ENCODE measurements at regions not wholly inside any gene's neighbourhood (a gene's known extent, or its start where the extent isn't known, plus 50 kb on each side); places are given as distances from the start of the nearest gene placed in this dataset.
A peak's percentile ranks its signal among the peaks of the same experiment; 100 is the strongest.

DNA sequence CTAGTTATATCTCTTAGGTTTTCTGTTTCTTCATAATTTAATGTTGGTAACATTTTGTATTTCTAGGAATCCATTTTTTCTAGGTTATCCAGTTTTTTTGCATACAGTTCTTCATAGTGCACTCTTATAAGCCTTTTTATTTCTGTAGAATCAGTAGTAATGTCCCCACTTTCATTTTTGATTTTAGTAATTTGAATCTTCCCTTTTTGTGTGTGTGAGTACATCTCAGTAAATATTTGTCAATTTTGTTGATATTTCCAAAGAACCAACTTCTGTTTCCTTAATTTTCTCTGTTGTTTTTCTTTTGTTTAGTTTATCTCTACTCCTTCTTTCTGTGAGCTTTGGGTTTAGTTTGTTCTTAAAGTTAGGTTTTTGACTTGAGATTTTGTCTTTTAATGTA lies 507.3 kb upstream of the RGS6 start:
- H3K79me2 ChIP-seq (ENCODE audit: control insufficient read depth, insufficient read depth, low read length), result no peaks in the 10 kb centered on the region
- no peak overlapping the region for H2AFZ ChIP-seq (ENCODE audit: low read depth, low read length)
- in situ Hi-C loops (cut with MboI), result no loop called here
- H3K36me3 ChIP-seq (ENCODE audit: control insufficient read depth, insufficient read depth, low read length), result no peaks in the 10 kb centered on the region
- ATAC-seq (no peak), DNase-seq (ENCODE audit: extremely low read depth in 1 of 4, low spot score in 3 of 4) (no peak), FAIRE-seq (no peak)
- H4K20me1 ChIP-seq (replicated peaks; ENCODE audit: control insufficient read depth, insufficient read depth, low read length), result no peaks in the 10 kb centered on the region
- H3K9ac ChIP-seq (ENCODE audit: insufficient read depth in 1 of 2, low read depth in 2 of 2, low read length in 2 of 2), result no peak overlapping the region
- H3K9me3 ChIP-seq (replicated peaks; ENCODE audit: control insufficient read depth, insufficient read depth, low read depth, low read length), result no peaks in the 10 kb centered on the region
- POLR2A ChIA-PET, result no interaction called here
- no peaks in the 10 kb centered on the region for H3K27me3 ChIP-seq (ENCODE audit: control insufficient read depth in 2 of 2, insufficient read depth in 2 of 2, low read length in 2 of 2)
- intact Hi-C loops (cut with micrococcal nuclease), result no loop called here
- TF ChIP-seq FOS (IDR thresholded peaks at IDR 0.05; ENCODE audit: extremely low read depth, insufficient read length) (no peak), SRSF7 (optimal IDR thresholded peaks at IDR 0.05; ENCODE audit: low read depth, low read length) (no peak), ZNF197 (CRISPR knock-in tag; IDR thresholded peaks at IDR 0.05; ENCODE audit: low read depth) (no peak), CREM (IDR thresholded peaks at IDR 0.05; ENCODE audit: low read depth) (no peak), CHCHD3 (CRISPR knock-in tag; IDR thresholded peaks at IDR 0.05) (no peak)
- H3K4me1 ChIP-seq (replicated peaks in 1 of 2; ENCODE audit: control insufficient read depth in 2 of 2, insufficient read depth in 2 of 2, low read length in 2 of 2), result no peaks in the 10 kb centered on the region
- CTCF ChIA-PET (ENCODE audit: low intra/inter-chr PET ratio), result no interaction called here
- no peaks in the 10 kb centered on the region for H3K9me1 ChIP-seq (ENCODE audit: control insufficient read depth, insufficient read depth, low read length)
- H3K4me3 ChIP-seq, result no peak overlapping the region
- no peak overlapping the region for H3K27ac ChIP-seq (ENCODE audit: extremely low read depth, low read depth, low read length)
- H3K4me2 ChIP-seq (ENCODE audit: insufficient read depth, low read length), result no peak overlapping the region
- BruUV-seq (replicated peaks), result no TSS peak

DNA sequence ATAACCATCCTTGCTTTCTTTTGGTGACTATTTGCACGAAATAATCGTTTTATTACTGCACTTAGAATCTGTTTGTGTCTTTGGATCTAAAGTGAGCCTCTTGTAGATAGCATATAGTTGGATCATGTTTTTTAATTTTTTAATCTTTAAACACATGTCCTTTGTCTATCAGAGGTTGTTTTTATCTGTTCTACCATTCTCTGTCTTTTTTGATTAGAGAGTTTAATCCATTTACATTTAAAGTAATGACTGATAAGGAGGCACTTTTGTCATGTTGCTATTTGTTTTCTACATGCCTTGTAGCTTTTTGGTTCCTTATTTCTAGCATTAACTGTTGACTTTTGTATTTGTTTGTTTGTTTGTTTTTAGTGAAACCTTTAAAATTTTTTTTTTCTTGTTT lies 506.2 kb upstream of the RGS6 start:
- ATAC-seq (no peak), FAIRE-seq (no peak), DNase-seq (ENCODE audit: extremely low read depth in 1 of 4, low spot score in 3 of 4) (no peak)
- ChIA-PET CTCF (ENCODE audit: low intra/inter-chr PET ratio) (no interaction called here), POLR2A (interaction anchor here (1.0 kb wide), 1 partner anchor 22 kb away, joined by 3 read pairs; no protein-coding TSS in a partner anchor)
- Histone ChIP-seq H4K20me1 (replicated peaks; ENCODE audit: control insufficient read depth, insufficient read depth, low read length) (no peaks in the 10 kb centered on the region), H3K9me1 (ENCODE audit: control insufficient read depth, insufficient read depth, low read length) (no peaks in the 10 kb centered on the region), H3K9ac (ENCODE audit: insufficient read depth in 1 of 2, low read depth in 2 of 2, low read length in 2 of 2) (no peak overlapping the region), H2AFZ (ENCODE audit: low read depth, low read length) (no peak overlapping the region), H3K79me2 (ENCODE audit: control insufficient read depth, insufficient read depth, low read length) (no peaks in the 10 kb centered on the region), H3K27me3 (ENCODE audit: control insufficient read depth in 2 of 2, insufficient read depth in 2 of 2, low read length in 2 of 2) (no peaks in the 10 kb centered on the region), H3K4me3 (no peak overlapping the region), H3K27ac (ENCODE audit: extremely low read depth, low read depth, low read length) (no peak overlapping the region), H3K9me3 (replicated peaks; ENCODE audit: control insufficient read depth, insufficient read depth, low read depth, low read length) (no peaks in the 10 kb centered on the region), H3K36me3 (ENCODE audit: control insufficient read depth, insufficient read depth, low read length) (no peaks in the 10 kb centered on the region), H3K4me1 (replicated peaks in 1 of 2; ENCODE audit: control insufficient read depth in 2 of 2, insufficient read depth in 2 of 2, low read length in 2 of 2) (no peaks in the 10 kb centered on the region), H3K4me2 (ENCODE audit: insufficient read depth, low read length) (no peak overlapping the region)
- intact Hi-C loops (cut with micrococcal nuclease), result no loop called here
- TF ChIP-seq FUS (optimal IDR thresholded peaks at IDR 0.05; ENCODE audit: low read depth, low read length), result no peak
- TF ChIP-seq ZNF507 (tag; conservative IDR thresholded peaks at IDR 0.05), result peak; percentile 76
- no TSS peak for BruUV-seq (replicated peaks)
- WGBS (ENCODE audit: insufficient coverage, low coverage, missing lambda C conversion rate), result 55% methylated on average over 2 of the region's 2 CpGs
- in situ Hi-C loops (cut with MboI), result no loop called here

All from K562 (cell line).